ENCODE measurements at regions not wholly inside any gene's neighbourhood (a gene's known extent, or its start where the extent isn't known, plus 50 kb on each side); places are given as distances from the start of the nearest gene placed in this dataset.
A peak's percentile ranks its signal among the peaks of the same experiment; 100 is the strongest.
"Not testable (repeated sequence)": the region's sequence is repeated elsewhere in the genome, so short reads cannot be mapped to it uniquely, and the experiment has no call there.

DNA sequence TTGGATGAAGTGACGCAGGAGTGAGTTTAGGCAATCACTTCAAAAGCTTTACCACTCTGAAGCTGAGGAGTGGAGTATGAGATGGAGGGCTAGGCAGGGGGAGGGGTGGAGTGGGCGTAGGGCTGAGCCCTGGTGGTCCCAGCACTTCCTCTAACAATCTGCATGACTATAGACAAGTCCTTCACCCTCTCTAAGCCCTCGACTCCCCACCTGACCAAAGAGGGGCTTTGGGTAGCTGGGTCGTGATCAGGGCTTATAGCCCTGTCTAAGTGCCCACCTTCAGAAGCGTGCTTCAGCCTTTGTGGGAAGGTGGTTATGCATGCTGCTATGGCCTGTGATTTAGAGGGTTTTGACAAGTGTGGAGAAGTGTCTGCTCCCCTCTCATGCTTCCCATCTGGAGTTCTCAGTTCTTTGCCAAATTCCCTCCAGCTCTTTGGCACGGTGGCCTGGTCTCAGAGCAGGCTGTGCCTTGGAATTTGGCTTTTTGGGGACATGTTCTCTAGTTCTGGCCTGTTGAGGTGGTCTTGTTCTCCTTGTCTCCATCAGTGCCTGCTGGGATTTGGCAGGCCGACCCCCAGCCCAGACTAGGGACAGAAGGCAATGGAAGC is 53.0 kb downstream of the ACTBL2 start:
- Histone ChIP-seq H3K36me3 (ENCODE audit: control insufficient read depth, insufficient read depth, low read length) (no peaks in the 10 kb centered on the region), H3K4me3 (ENCODE audit: extremely low read depth, insufficient read depth, low read length, poor library complexity, severe bottlenecking) (no peak overlapping the region), H3K9me3 (ENCODE audit: control insufficient read depth, low read length) (no peaks in the 10 kb centered on the region), H3K4me1 (ENCODE audit: control insufficient read depth, insufficient read depth, low read length, poor library complexity, severe bottlenecking) (peaks cover under 1% of the 10 kb centered on the region), H3K27ac (ENCODE audit: low read depth, low read length, severe bottlenecking) (no peak overlapping the region)
- 85 to 93% methylated on average over 2 to 4 of the region's 7 CpGs for WGBS, 2 experiments (ENCODE audit: insufficient coverage in 2 of 2)

DNA sequence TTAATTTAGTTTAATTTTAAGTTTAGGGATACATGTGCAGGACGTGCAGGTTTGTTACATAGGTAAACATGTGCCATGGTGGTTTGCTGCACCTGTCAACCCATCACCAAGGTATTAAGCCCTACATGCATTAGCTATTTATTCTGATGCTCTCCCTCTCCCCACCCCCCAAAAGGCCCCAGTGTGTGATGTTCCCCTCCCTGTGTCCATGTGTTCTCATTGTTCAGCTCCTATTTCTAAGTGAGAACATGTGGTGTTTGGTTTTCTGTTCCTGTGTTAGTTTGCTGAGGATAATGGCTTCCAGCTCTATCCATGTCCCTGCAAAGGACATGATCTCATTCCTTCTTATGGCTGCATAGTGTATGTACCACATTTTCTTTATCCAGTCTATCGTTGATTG is 53.6 kb downstream of the ACTBL2 start:
- H3K27ac ChIP-seq (ENCODE audit: low read depth, low read length, severe bottlenecking); H3K4me3 ChIP-seq (ENCODE audit: extremely low read depth, insufficient read depth, low read length, poor library complexity, severe bottlenecking); H3K36me3 ChIP-seq (ENCODE audit: control insufficient read depth, insufficient read depth, low read length); H3K9me3 ChIP-seq (ENCODE audit: control insufficient read depth, low read length); H3K4me1 ChIP-seq (ENCODE audit: control insufficient read depth, insufficient read depth, low read length, poor library complexity, severe bottlenecking): not testable (repeated sequence)
- 100% methylated on average over 1 of the region's 2 CpGs; no CpG with 5 or more reads in 1 of the 2 experiments for WGBS, 2 experiments (ENCODE audit: insufficient coverage in 2 of 2)

DNA sequence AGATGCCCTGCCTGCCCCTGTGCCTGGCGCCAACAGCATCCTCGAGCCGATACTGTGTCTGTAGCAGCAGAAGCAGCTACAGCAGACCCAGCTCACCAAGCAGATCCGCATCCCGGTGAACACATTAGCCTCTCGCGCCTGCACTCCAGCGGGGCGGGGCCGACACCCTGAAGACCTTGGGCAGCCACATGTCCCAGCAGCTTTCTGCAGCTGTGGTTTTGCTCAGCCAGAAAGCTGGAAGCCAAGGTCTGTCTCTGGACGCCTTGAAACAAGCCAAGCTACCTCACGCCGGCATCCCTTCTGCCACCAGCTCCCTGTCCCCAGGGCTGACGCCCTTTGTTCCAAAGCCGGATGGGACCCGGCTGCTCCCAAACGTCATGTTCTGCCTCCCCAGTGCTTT is 59.6 kb downstream of the ACTBL2 start:
- Histone ChIP-seq H3K9me3 (ENCODE audit: control insufficient read depth, low read length) (no peaks in the 10 kb centered on the region), H3K36me3 (ENCODE audit: control insufficient read depth, insufficient read depth, low read length) (no peaks in the 10 kb centered on the region), H3K4me1 (ENCODE audit: control insufficient read depth, insufficient read depth, low read length, poor library complexity, severe bottlenecking) (no peaks in the 10 kb centered on the region), H3K4me3 (ENCODE audit: extremely low read depth, insufficient read depth, low read length, poor library complexity, severe bottlenecking) (no peak overlapping the region), H3K27ac (ENCODE audit: low read depth, low read length, severe bottlenecking) (no peak overlapping the region)
- 93 to 97% methylated on average over 17 of the region's 17 CpGs for WGBS, 2 experiments (ENCODE audit: insufficient coverage in 2 of 2)

DNA sequence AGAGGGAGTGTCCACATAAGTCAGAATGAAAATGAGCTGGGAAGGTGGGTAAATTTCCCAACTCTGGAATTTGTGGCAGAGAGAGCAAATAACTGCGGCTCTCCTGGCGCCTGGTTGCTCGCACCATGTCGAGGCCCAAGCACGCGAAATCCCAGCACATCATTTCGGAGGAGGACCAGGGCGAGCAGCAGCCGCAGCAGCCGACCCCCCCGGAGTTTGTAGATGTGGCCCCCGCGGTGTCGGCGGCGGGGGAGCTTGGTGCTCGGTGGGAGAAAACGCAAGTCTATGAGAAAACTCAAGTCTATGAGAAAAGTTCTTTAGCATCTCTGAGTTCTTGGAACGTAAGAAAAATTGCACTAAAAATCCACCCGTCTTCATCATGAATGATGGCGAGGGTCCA is 60.3 kb downstream of the ACTBL2 start:
- no peaks in the 10 kb centered on the region for H3K9me3 ChIP-seq (ENCODE audit: control insufficient read depth, low read length)
- no peaks in the 10 kb centered on the region for H3K36me3 ChIP-seq (ENCODE audit: control insufficient read depth, insufficient read depth, low read length)
- H3K4me1 ChIP-seq (ENCODE audit: control insufficient read depth, insufficient read depth, low read length, poor library complexity, severe bottlenecking): no peaks in the 10 kb centered on the region
- no peak overlapping the region for H3K27ac ChIP-seq (ENCODE audit: low read depth, low read length, severe bottlenecking)
- 91 to 98% methylated on average over 20 to 21 of the region's 21 CpGs for WGBS, 2 experiments (ENCODE audit: insufficient coverage in 2 of 2)
- H3K4me3 ChIP-seq (ENCODE audit: extremely low read depth, insufficient read depth, low read length, poor library complexity, severe bottlenecking): no peak overlapping the region

DNA sequence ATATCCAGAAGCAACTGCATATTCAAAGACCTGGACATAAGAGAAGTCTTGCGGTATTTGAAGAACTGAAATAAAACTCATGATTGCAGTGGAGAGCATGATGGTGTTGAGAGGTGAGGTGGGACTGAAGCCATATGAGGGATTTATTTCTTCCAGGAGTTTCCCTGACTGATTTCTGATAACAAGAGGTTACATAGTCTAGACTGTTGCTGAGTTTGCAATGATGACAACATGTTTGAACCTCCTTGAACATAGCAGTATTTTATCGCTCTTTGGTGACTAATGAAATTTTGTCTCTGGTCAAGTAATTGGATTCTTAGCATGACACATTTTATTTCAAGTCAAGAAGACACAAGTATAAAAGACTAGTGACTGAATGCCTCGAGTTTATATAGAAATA is 61.8 kb downstream of the ACTBL2 start:
- Histone ChIP-seq H3K36me3 (ENCODE audit: control insufficient read depth, insufficient read depth, low read length) (no peaks in the 10 kb centered on the region), H3K27ac (ENCODE audit: low read depth, low read length, severe bottlenecking) (no peak overlapping the region), H3K4me3 (ENCODE audit: extremely low read depth, insufficient read depth, low read length, poor library complexity, severe bottlenecking) (no peak overlapping the region), H3K9me3 (ENCODE audit: control insufficient read depth, low read length) (no peaks in the 10 kb centered on the region), H3K4me1 (ENCODE audit: control insufficient read depth, insufficient read depth, low read length, poor library complexity, severe bottlenecking) (peaks cover 7% of the 10 kb centered on the region)
- 94 to 100% methylated on average over 1 to 2 of the region's 3 CpGs for WGBS, 2 experiments (ENCODE audit: insufficient coverage in 2 of 2)

DNA sequence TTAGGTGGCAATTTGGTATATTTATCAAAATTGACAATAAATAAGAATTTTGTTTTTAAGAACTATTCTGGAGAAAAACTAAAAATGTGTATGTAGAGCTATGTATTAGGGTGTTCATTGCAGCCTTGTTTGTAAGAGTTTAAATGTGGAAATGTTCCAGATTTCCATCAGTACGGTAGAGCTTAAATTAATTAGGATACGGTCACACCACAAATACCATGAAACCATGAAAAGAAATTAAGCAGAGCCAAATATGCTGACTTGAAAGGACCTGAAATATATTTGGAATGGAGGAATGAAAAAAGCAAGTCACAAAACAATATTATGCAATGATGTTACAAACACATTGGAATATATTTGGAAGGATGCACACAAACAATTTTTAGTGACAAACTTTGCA is 64.6 kb downstream of the ACTBL2 start:
- no peaks in the 10 kb centered on the region for H3K36me3 ChIP-seq (ENCODE audit: control insufficient read depth, insufficient read depth, low read length)
- no CpG with 5 or more reads among the region's 2 CpGs for WGBS, 2 experiments (ENCODE audit: insufficient coverage in 2 of 2)
- H3K27ac ChIP-seq (ENCODE audit: low read depth, low read length, severe bottlenecking): no peak overlapping the region
- peaks cover 7% of the 10 kb centered on the region for H3K4me1 ChIP-seq (ENCODE audit: control insufficient read depth, insufficient read depth, low read length, poor library complexity, severe bottlenecking)
- H3K9me3 ChIP-seq (ENCODE audit: control insufficient read depth, low read length): no peaks in the 10 kb centered on the region
- no peak overlapping the region for H3K4me3 ChIP-seq (ENCODE audit: extremely low read depth, insufficient read depth, low read length, poor library complexity, severe bottlenecking)

DNA sequence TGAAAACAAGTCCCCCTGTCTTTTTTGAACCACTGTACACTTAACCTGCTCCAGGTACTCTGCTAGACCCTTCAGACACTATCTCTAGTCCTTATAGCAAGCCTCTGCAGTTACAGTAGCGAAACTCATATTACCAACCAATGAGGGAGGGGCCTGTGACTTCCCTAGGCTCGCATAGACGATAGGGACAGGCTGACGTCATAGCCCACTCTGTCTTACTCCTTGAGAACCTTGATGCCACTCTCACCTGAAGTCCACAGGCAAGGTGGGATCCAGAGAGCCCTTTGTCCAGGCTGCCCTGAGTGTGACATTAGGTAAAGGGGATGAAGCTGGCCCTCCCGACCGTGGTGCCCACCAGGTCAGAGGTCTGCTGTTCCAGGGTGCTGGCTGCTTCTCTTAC is 65.3 kb downstream of the ACTBL2 start:
- WGBS, 2 experiments (ENCODE audit: insufficient coverage in 2 of 2): 83 to 91% methylated on average over 1 to 5 of the region's 6 CpGs
- no peak overlapping the region for H3K27ac ChIP-seq (ENCODE audit: low read depth, low read length, severe bottlenecking)

DNA sequence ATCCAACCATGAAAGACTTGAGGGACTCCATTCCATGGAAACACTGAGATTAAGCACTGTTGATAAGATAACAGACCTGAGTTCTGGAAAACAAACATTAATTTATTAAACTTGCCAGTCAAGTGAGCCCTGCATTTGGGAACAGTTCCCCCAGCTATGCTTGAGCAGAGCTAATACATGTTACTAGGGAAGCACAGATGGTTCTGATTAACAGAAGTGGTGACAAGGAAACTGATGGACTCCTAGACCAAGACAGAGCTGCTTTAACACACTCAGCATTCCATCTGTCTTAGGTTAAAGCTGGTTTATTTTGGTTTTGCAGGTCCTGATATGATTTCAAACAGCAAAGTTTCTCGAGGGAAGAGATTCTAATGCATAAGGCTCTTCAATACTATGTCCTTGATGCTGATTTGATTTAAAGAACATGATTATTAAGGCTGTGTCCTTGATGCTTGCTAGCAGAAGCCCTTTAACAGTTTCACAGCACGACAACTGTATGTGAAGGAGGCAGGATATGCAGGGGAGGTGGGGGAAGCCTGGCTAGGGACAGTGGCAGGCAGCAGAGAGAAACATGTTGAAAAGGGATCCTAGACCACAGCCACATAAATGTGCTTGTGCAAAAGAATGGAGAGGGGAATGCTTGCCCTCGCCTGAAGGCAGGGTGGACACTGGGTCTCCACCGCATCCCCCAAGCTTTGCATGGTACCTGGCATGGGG is 66.2 kb downstream of the ACTBL2 start:
- peak overlapping the region; percentile 70 for H3K27ac ChIP-seq (ENCODE audit: low read depth, low read length, severe bottlenecking)
- no peaks in the 10 kb centered on the region for H3K9me3 ChIP-seq (ENCODE audit: control insufficient read depth, low read length)
- H3K4me3 ChIP-seq (ENCODE audit: extremely low read depth, insufficient read depth, low read length, poor library complexity, severe bottlenecking): no peak overlapping the region
- 82 to 88% methylated on average over 2 to 4 of the region's 4 CpGs for WGBS, 2 experiments (ENCODE audit: insufficient coverage in 2 of 2)
- H3K36me3 ChIP-seq (ENCODE audit: control insufficient read depth, insufficient read depth, low read length): no peaks in the 10 kb centered on the region
- peaks cover 7% of the 10 kb centered on the region for H3K4me1 ChIP-seq (ENCODE audit: control insufficient read depth, insufficient read depth, low read length, poor library complexity, severe bottlenecking)

More for the DNA sequence above, 65.3 kb downstream of the ACTBL2 start:
- Histone ChIP-seq H3K36me3 (ENCODE audit: control insufficient read depth, insufficient read depth, low read length) (no peaks in the 10 kb centered on the region), H3K4me3 (ENCODE audit: extremely low read depth, insufficient read depth, low read length, poor library complexity, severe bottlenecking) (no peak overlapping the region), H3K4me1 (ENCODE audit: control insufficient read depth, insufficient read depth, low read length, poor library complexity, severe bottlenecking) (peaks cover 7% of the 10 kb centered on the region), H3K9me3 (ENCODE audit: control insufficient read depth, low read length) (no peaks in the 10 kb centered on the region)

DNA sequence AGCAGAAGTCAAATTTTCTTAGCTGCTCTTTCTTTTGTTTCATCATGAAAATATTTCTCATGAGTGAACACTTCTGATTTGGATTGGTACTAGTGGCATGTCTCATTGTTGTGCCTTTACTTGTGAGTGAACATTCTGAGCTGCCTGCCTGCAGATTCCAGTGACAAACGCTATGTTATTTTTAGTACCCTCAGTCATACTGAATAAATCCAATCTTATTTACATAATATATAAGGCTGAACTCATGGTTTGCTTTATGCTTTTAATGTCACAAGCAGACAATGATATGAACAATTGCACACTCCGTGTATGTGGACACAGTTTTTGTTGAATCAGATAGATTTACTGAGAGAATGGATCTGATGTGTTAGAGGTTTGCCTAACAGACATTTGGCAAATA is 67.8 kb downstream of the ACTBL2 start:
- H3K27ac ChIP-seq (ENCODE audit: low read depth, low read length, severe bottlenecking): no peak overlapping the region
- H3K4me3 ChIP-seq (ENCODE audit: extremely low read depth, insufficient read depth, low read length, poor library complexity, severe bottlenecking): no peak overlapping the region
- H3K4me1 ChIP-seq (ENCODE audit: control insufficient read depth, insufficient read depth, low read length, poor library complexity, severe bottlenecking): peaks cover 7% of the 10 kb centered on the region
- H3K9me3 ChIP-seq (ENCODE audit: control insufficient read depth, low read length): no peaks in the 10 kb centered on the region
- 100% methylated on average over 1 of the region's 2 CpGs; no CpG with 5 or more reads in 1 of the 2 experiments for WGBS, 2 experiments (ENCODE audit: insufficient coverage in 2 of 2)
- no peaks in the 10 kb centered on the region for H3K36me3 ChIP-seq (ENCODE audit: control insufficient read depth, insufficient read depth, low read length)

DNA sequence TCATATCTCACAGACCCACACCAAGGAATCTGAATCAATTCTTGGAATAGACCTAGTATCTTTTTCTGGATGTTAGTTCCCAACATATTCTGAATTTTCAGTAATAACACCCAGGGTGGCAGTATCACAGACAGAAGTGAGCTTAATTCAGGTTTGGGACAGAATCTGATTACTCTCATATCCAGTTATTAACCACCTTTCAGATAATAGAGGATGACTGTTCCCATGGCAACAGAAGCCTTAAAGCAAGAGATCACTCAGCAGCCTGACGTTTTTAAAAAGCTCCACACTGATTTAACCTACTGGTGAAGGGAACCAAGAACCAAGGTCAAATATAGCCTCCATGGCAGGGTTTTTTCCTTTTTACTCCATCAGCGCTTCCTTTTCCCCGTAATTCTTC is 68.4 kb downstream of the ACTBL2 start:
- 90 to 100% methylated on average over 1 to 2 of the region's 3 CpGs for WGBS, 2 experiments (ENCODE audit: insufficient coverage in 2 of 2)
- H3K27ac ChIP-seq (ENCODE audit: low read depth, low read length, severe bottlenecking): no peak overlapping the region
- H3K36me3 ChIP-seq (ENCODE audit: control insufficient read depth, insufficient read depth, low read length): no peaks in the 10 kb centered on the region
- H3K9me3 ChIP-seq (ENCODE audit: control insufficient read depth, low read length): no peaks in the 10 kb centered on the region
- peaks cover 7% of the 10 kb centered on the region for H3K4me1 ChIP-seq (ENCODE audit: control insufficient read depth, insufficient read depth, low read length, poor library complexity, severe bottlenecking)
- no peak overlapping the region for H3K4me3 ChIP-seq (ENCODE audit: extremely low read depth, insufficient read depth, low read length, poor library complexity, severe bottlenecking)

DNA sequence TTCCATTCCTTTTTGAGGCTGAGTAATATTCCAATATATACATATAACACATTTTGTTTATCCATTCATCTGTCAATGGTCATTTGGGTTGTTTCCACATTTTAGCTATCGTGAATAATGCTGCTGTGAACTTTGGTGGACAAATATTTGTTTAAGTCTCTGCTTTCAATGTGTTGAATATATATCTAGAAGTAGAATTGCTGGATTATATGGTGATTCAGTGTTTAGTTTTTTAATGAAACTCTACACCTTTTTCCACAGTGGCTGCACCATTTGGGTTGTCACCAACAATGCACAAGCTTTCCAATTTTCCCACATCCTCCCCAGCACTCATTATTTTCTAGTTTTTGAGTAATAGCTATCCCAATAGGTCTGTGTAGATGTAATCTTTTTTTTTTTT is 69.5 kb downstream of the ACTBL2 start:
- 80% methylated on average over 1 of the region's 1 CpG; no CpG with 5 or more reads in 1 of the 2 experiments for WGBS, 2 experiments (ENCODE audit: insufficient coverage in 2 of 2)
- no peaks in the 10 kb centered on the region for H3K9me3 ChIP-seq (ENCODE audit: control insufficient read depth, low read length)
- no peak overlapping the region for H3K4me3 ChIP-seq (ENCODE audit: extremely low read depth, insufficient read depth, low read length, poor library complexity, severe bottlenecking)
- no peak overlapping the region for H3K27ac ChIP-seq (ENCODE audit: low read depth, low read length, severe bottlenecking)
- peaks cover 7% of the 10 kb centered on the region for H3K4me1 ChIP-seq (ENCODE audit: control insufficient read depth, insufficient read depth, low read length, poor library complexity, severe bottlenecking)
- H3K36me3 ChIP-seq (ENCODE audit: control insufficient read depth, insufficient read depth, low read length): no peaks in the 10 kb centered on the region
